PC-9 (cell line): ENCODE measurements at regions not wholly inside any gene's neighbourhood (a gene's known extent, or its start where the extent isn't known, plus 50 kb on each side); places are given as distances from the start of the nearest gene placed in this dataset.

Experiments used
- EZH2 ChIP-seq: fragments of 200-600 bp; sonication (generic); IDR thresholded peaks from 2 replicates; pipeline ENCODE4 v1.8.0; 2017; ENCODE audit warnings: antibody characterized with exemption, low read depth
- TF ChIP-seq, protein P1 (sequence below): fragments of 200-600 bp; sonication (generic); conservative IDR thresholded peaks from 2 replicates; pipeline ENCODE4 v1.6.1; 2017; ENCODE audit warnings: mixed run types, antibody characterized with exemption, mild to moderate bottlenecking, moderate library complexity

DNA sequence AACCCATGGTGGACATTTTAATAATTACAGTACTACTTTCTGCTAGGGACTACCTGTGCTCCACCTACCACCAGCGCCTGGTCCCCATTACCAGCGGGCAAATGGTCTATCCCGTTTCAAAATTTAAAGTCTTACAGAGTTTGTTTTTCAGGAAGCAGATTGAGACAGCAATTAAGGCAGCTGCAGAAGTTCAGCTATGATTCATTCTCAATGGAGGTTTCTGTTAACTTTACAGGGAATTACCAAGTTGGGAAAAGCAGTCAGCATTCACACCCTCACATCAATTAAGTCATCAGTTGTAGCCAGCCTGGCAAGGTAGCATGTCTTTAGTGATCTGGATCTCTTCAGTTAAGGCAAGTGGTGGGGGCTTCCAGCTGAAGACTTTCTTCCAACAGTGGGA is 410.6 kb upstream of the DAB2 start:
- TF ChIP-seq, protein P1, sequence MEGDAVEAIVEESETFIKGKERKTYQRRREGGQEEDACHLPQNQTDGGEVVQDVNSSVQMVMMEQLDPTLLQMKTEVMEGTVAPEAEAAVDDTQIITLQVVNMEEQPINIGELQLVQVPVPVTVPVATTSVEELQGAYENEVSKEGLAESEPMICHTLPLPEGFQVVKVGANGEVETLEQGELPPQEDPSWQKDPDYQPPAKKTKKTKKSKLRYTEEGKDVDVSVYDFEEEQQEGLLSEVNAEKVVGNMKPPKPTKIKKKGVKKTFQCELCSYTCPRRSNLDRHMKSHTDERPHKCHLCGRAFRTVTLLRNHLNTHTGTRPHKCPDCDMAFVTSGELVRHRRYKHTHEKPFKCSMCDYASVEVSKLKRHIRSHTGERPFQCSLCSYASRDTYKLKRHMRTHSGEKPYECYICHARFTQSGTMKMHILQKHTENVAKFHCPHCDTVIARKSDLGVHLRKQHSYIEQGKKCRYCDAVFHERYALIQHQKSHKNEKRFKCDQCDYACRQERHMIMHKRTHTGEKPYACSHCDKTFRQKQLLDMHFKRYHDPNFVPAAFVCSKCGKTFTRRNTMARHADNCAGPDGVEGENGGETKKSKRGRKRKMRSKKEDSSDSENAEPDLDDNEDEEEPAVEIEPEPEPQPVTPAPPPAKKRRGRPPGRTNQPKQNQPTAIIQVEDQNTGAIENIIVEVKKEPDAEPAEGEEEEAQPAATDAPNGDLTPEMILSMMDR: no peak
- TF ChIP-seq EZH2: no peak
